SK-N-SH treated with all-trans-retinoic acid at 6 μM for 48 hours (cell line): ENCODE measurements at regions not wholly inside any gene's neighbourhood (a gene's known extent, or its start where the extent isn't known, plus 50 kb on each side); places are given as distances from the start of the nearest gene placed in this dataset.

ENCODE experiments used
- ARNTL ChIP-seq: fragments of 450-650 bp; formaldehyde crosslinking; IDR thresholded peaks from 2 replicates; pipeline ENCODE4 v1.5.0; 2020; ENCODE audit warnings: low read depth, mild to moderate bottlenecking, moderate library complexity, borderline replicate concordance
- BACH2 ChIP-seq: fragments of 250-450 bp; sonication (Bioruptor Pico); IDR thresholded peaks from 2 replicates; pipeline ENCODE4 v1.9.0; 2021; ENCODE audit warnings: mild to moderate bottlenecking, borderline replicate concordance
- ESRRG ChIP-seq: fragments of 250-450 bp; sonication (Bioruptor Pico); IDR thresholded peaks from 2 replicates; pipeline ENCODE4 v1.6.1; 2021; ENCODE audit warnings: mild to moderate bottlenecking
- GLIS3 ChIP-seq: fragments of 250-450 bp; sonication (Bioruptor Pico); IDR thresholded peaks from 2 replicates; pipeline ENCODE4 v1.5.0; 2020; ENCODE audit warnings: mild to moderate bottlenecking, moderate library complexity
- RARB ChIP-seq: fragments of 250-450 bp; sonication (Bioruptor Pico); IDR thresholded peaks from 2 replicates; pipeline ENCODE4 v1.8.0; 2021; ENCODE audit warnings: mild to moderate bottlenecking, moderate library complexity
- SNAI2 ChIP-seq: fragments of 250-450 bp; sonication (Bioruptor Pico); IDR thresholded peaks from 2 replicates; pipeline ENCODE4 v1.5.0; 2020; ENCODE audit warnings: mild to moderate bottlenecking, moderate library complexity
- ZFP3 ChIP-seq: fragments of 250-450 bp; sonication (Bioruptor Pico); IDR thresholded peaks from 2 replicates; pipeline ENCODE4 v1.5.0; 2020; ENCODE audit warnings: mild to moderate bottlenecking, moderate library complexity
- ZNF8 ChIP-seq: fragments of 450-650 bp; formaldehyde crosslinking; IDR thresholded peaks from 2 replicates; pipeline ENCODE4 v1.5.0; 2020; ENCODE audit warnings: mild to moderate bottlenecking, moderate library complexity
- TF ChIP-seq, protein P1 (sequence below): fragments of 250-450 bp; sonication (Bioruptor Pico); IDR thresholded peaks from 2 replicates; pipeline ENCODE4 v1.8.0; 2020; ENCODE audit warnings: mild to moderate bottlenecking, moderate library complexity, borderline replicate concordance
- TF ChIP-seq, protein P2 (sequence below): fragments of 250-450 bp; sonication (Bioruptor Pico); IDR thresholded peaks from 2 replicates; pipeline ENCODE4 v1.5.1; 2021; ENCODE audit warnings: mild to moderate bottlenecking, moderate library complexity
- TF ChIP-seq, protein P3 (sequence below): fragments of 250-450 bp; sonication (Bioruptor Pico); IDR thresholded peaks from 2 replicates; pipeline ENCODE4 v1.5.1; 2020; ENCODE audit warnings: low read depth, mild to moderate bottlenecking, moderate library complexity
- TF ChIP-seq, protein P4 (sequence below): fragments of 250-450 bp; sonication (Bioruptor Pico); IDR thresholded peaks from 2 replicates; pipeline ENCODE4 v1.5.0; 2020; ENCODE audit warnings: mild to moderate bottlenecking, moderate library complexity
- TF ChIP-seq, protein P5 (sequence below): fragments of 250-450 bp; sonication (Bioruptor Pico); IDR thresholded peaks from 2 replicates; pipeline ENCODE4 v1.8.0; 2021; ENCODE audit warnings: low read depth, mild to moderate bottlenecking, moderate library complexity, borderline replicate concordance

DNA sequence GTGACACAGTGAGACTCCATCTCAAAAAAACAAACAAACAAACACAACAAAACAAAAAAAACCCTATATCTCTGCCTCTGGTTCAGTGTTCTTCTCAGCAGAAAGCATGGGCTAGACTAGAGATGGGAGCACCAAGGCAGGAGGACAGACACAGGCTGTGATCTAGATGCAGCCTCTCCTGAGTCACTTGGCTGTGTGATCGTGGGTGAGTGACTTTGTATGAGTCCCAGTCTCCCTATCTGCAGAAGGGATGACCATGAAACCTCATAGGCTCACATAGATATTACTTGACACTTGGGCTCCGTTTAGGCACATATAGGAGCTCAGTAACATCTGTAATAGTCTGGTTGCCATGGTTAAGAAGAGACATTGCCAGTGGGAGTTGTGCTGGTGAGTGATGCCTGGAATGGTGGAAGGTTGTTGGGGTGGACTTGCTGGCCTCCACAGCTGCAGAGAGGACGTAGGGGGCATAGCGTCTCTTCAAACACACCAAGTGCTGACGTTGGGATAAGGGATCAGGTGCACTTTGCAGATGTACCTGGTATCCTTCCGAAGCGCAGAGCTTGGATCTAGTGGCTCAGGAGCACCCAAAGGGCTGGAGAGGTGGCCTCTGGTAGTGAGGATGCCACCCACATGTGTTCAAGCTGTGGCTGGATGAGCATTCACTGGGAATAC is 318.9 kb upstream of the HS6ST1 start:
- no peak for TF ChIP-seq SNAI2
- no peak for TF ChIP-seq ESRRG (CRISPR knock-in tag)
- TF ChIP-seq BACH2 (CRISPR knock-in tag): no peak
- no peak for TF ChIP-seq RARB
- TF ChIP-seq, protein P1, sequence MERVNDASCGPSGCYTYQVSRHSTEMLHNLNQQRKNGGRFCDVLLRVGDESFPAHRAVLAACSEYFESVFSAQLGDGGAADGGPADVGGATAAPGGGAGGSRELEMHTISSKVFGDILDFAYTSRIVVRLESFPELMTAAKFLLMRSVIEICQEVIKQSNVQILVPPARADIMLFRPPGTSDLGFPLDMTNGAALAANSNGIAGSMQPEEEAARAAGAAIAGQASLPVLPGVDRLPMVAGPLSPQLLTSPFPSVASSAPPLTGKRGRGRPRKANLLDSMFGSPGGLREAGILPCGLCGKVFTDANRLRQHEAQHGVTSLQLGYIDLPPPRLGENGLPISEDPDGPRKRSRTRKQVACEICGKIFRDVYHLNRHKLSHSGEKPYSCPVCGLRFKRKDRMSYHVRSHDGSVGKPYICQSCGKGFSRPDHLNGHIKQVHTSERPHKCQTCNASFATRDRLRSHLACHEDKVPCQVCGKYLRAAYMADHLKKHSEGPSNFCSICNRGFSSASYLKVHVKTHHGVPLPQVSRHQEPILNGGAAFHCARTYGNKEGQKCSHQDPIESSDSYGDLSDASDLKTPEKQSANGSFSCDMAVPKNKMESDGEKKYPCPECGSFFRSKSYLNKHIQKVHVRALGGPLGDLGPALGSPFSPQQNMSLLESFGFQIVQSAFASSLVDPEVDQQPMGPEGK (CRISPR knock-in tag): no peak
- TF ChIP-seq, protein P2, sequence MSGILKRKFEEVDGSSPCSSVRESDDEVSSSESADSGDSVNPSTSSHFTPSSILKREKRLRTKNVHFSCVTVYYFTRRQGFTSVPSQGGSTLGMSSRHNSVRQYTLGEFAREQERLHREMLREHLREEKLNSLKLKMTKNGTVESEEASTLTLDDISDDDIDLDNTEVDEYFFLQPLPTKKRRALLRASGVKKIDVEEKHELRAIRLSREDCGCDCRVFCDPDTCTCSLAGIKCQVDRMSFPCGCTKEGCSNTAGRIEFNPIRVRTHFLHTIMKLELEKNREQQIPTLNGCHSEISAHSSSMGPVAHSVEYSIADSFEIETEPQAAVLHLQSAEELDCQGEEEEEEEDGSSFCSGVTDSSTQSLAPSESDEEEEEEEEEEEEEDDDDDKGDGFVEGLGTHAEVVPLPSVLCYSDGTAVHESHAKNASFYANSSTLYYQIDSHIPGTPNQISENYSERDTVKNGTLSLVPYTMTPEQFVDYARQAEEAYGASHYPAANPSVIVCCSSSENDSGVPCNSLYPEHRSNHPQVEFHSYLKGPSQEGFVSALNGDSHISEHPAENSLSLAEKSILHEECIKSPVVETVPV: no peak
- TF ChIP-seq, protein P3, sequence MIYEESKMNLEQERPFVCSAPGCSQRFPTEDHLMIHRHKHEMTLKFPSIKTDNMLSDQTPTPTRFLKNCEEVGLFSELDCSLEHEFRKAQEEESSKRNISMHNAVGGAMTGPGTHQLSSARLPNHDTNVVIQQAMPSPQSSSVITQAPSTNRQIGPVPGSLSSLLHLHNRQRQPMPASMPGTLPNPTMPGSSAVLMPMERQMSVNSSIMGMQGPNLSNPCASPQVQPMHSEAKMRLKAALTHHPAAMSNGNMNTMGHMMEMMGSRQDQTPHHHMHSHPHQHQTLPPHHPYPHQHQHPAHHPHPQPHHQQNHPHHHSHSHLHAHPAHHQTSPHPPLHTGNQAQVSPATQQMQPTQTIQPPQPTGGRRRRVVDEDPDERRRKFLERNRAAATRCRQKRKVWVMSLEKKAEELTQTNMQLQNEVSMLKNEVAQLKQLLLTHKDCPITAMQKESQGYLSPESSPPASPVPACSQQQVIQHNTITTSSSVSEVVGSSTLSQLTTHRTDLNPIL (CRISPR knock-in tag): no peak
- no peak for TF ChIP-seq ZFP3 (CRISPR knock-in tag)
- TF ChIP-seq ZNF8 (CRISPR knock-in tag): no peak
- TF ChIP-seq, protein P4, sequence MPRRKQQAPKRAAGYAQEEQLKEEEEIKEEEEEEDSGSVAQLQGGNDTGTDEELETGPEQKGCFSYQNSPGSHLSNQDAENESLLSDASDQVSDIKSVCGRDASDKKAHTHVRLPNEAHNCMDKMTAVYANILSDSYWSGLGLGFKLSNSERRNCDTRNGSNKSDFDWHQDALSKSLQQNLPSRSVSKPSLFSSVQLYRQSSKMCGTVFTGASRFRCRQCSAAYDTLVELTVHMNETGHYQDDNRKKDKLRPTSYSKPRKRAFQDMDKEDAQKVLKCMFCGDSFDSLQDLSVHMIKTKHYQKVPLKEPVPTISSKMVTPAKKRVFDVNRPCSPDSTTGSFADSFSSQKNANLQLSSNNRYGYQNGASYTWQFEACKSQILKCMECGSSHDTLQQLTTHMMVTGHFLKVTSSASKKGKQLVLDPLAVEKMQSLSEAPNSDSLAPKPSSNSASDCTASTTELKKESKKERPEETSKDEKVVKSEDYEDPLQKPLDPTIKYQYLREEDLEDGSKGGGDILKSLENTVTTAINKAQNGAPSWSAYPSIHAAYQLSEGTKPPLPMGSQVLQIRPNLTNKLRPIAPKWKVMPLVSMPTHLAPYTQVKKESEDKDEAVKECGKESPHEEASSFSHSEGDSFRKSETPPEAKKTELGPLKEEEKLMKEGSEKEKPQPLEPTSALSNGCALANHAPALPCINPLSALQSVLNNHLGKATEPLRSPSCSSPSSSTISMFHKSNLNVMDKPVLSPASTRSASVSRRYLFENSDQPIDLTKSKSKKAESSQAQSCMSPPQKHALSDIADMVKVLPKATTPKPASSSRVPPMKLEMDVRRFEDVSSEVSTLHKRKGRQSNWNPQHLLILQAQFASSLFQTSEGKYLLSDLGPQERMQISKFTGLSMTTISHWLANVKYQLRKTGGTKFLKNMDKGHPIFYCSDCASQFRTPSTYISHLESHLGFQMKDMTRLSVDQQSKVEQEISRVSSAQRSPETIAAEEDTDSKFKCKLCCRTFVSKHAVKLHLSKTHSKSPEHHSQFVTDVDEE (CRISPR knock-in tag): no peak
- TF ChIP-seq GLIS3 (CRISPR knock-in tag): no peak
- no peak for TF ChIP-seq ARNTL (CRISPR knock-in tag)
- TF ChIP-seq, protein P5, sequence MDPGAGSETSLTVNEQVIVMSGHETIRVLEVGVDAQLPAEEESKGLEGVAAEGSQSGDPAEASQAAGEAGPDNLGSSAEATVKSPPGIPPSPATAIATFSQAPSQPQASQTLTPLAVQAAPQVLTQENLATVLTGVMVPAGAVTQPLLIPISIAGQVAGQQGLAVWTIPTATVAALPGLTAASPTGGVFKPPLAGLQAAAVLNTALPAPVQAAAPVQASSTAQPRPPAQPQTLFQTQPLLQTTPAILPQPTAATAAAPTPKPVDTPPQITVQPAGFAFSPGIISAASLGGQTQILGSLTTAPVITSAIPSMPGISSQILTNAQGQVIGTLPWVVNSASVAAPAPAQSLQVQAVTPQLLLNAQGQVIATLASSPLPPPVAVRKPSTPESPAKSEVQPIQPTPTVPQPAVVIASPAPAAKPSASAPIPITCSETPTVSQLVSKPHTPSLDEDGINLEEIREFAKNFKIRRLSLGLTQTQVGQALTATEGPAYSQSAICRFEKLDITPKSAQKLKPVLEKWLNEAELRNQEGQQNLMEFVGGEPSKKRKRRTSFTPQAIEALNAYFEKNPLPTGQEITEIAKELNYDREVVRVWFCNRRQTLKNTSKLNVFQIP (CRISPR knock-in tag): no peak
